Choroid plexus epithelial cell (primary cell): ENCODE measurements at regions not wholly inside any gene's neighbourhood (a gene's known extent, or its start where the extent isn't known, plus 50 kb on each side); places are given as distances from the start of the nearest gene placed in this dataset.
A peak's percentile ranks its signal among the peaks of the same experiment; 100 is the strongest.

Experiments
- DNase-seq: peaks from one replicate; pipeline ENCODE4 v3.0.0-alpha.2; 2010; ENCODE audit warnings: low read depth
- H3K4me3 ChIP-seq: 2 replicates; pipeline ENCODE4 v1.5.1; 2011; ENCODE audit warnings: low read depth, mild to moderate bottlenecking, control low read depth, low read length, moderate library complexity
- TF ChIP-seq, protein P1 (sequence below): conservative IDR thresholded peaks from 2 replicates; pipeline ENCODE4 v1.5.1; 2011; ENCODE audit warnings: low read depth, mild to moderate bottlenecking, control low read depth, inconsistent platforms, low read length, moderate library complexity

GRCh38 chr10:120641695-120642094 lies 184.7 kb downstream of the PLPP4 start:
- no peak for DNase-seq
- TF ChIP-seq, protein P1, sequence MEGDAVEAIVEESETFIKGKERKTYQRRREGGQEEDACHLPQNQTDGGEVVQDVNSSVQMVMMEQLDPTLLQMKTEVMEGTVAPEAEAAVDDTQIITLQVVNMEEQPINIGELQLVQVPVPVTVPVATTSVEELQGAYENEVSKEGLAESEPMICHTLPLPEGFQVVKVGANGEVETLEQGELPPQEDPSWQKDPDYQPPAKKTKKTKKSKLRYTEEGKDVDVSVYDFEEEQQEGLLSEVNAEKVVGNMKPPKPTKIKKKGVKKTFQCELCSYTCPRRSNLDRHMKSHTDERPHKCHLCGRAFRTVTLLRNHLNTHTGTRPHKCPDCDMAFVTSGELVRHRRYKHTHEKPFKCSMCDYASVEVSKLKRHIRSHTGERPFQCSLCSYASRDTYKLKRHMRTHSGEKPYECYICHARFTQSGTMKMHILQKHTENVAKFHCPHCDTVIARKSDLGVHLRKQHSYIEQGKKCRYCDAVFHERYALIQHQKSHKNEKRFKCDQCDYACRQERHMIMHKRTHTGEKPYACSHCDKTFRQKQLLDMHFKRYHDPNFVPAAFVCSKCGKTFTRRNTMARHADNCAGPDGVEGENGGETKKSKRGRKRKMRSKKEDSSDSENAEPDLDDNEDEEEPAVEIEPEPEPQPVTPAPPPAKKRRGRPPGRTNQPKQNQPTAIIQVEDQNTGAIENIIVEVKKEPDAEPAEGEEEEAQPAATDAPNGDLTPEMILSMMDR, result no peak
- no peak overlapping the region for H3K4me3 ChIP-seq

- TF ChIP-seq, protein P1, result no peak
- H3K4me3 ChIP-seq, result no peak overlapping the region
- no peak for DNase-seq
Observed at GRCh38 chr10:120643351-120643750, 186.3 kb downstream of the PLPP4 start.

- no peak for DNase-seq
- TF ChIP-seq, protein P1, result no peak
- H3K4me3 ChIP-seq, result no peak overlapping the region
Observed at GRCh38 chr10:120644556-120645410, 187.8 kb downstream of the PLPP4 start.

- TF ChIP-seq, protein P1, result no peak
- no peak overlapping the region for H3K4me3 ChIP-seq
- DNase-seq, result no peak
Observed at GRCh38 chr10:120646159-120646732, 189.2 kb downstream of the PLPP4 start.

DNA sequence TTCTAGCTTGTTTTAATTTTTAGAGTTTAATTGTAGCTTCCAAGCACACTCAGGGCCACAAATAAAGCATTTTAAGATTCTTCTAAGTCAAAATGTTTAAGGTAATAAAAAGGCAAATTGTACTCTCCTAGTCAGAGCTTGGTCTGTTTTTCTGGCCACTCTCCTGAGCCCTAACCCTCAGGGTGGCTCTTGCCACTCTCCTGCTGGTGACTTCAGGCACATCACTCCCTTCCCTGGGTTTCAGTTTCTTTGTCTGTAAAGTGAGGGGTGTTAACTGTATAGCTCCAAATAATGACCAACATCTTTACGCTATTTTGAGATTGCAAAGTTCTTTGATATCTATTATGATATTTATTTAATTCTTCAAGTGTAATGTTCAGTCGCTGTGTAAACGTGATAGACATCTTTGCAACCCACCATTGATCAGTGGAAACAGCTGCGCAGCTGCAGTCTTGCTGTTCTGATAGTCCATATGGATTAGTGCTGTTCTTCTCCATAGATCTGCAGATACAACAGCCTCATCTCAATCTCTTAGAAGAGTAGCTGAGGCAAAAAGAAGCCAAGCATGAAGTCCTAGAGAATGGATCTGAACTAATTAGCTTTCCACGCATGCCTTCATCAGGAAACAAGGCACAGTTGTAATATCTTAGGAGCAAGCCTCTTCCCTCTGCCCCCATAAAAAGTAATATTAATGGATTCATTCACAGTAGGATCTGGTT lies 189.9 kb downstream of the PLPP4 start:
- no peak overlapping the region for H3K4me3 ChIP-seq
- TF ChIP-seq, protein P1, result peak; percentile 33
- DNase-seq, result no peak

- TF ChIP-seq, protein P1, result no peak
- H3K4me3 ChIP-seq, result no peak overlapping the region
- no peak for DNase-seq
Observed at GRCh38 chr10:120650705-120651399, 193.8 kb downstream of the PLPP4 start.
